ENCODE measurements at regions not wholly inside any gene's neighbourhood (a gene's known extent, or its start where the extent isn't known, plus 50 kb on each side); places are given as distances from the start of the nearest gene placed in this dataset.

GRCh38 chr5:124901081-124901480 lies 154.6 kb upstream of the ZNF608 start:
- CTCF ChIA-PET = no interaction called here
- BruUV-seq (replicated peaks) = no TSS peak
- no peaks in the 10 kb centered on the region for H3K27me3 Mint-ChIP-seq (ENCODE audit: unreplicated experiment)
- no peak for DNase-seq
- H3K4me3 Mint-ChIP-seq (ENCODE audit: low read depth, unreplicated experiment) = no peak overlapping the region
- intact Hi-C loops (cut with micrococcal nuclease; ENCODE audit: unreplicated experiment) = no loop called here
- H3K36me3 Mint-ChIP-seq (ENCODE audit: insufficient read depth, unreplicated experiment) = no peaks in the 10 kb centered on the region
- H3K27ac Mint-ChIP-seq (ENCODE audit: unreplicated experiment) = no peak overlapping the region
- H3K4me1 Mint-ChIP-seq (ENCODE audit: low read depth, unreplicated experiment) = peaks cover 12% of the 10 kb centered on the region
- no peaks in the 10 kb centered on the region for H3K9me3 Mint-ChIP-seq (ENCODE audit: low read depth, unreplicated experiment)
- no peak for TF ChIP-seq CTCF (IDR thresholded peaks at IDR 0.05; ENCODE audit: unreplicated experiment)

GRCh38 chr5:124902097-124902821 lies 155.8 kb upstream of the ZNF608 start:
- no peak overlapping the region for H3K4me3 Mint-ChIP-seq (ENCODE audit: low read depth, unreplicated experiment)
- H3K9me3 Mint-ChIP-seq (ENCODE audit: low read depth, unreplicated experiment) = no peaks in the 10 kb centered on the region
- no TSS peak for BruUV-seq (replicated peaks)

GRCh38 chr5:124905256-124906130 lies 159.1 kb upstream of the ZNF608 start:
- H3K36me3 Mint-ChIP-seq (ENCODE audit: insufficient read depth, unreplicated experiment) = no peaks in the 10 kb centered on the region
- no peak overlapping the region for H3K27ac Mint-ChIP-seq (ENCODE audit: unreplicated experiment)
- CTCF ChIA-PET = no interaction called here
- H3K9me3 Mint-ChIP-seq (ENCODE audit: low read depth, unreplicated experiment) = no peaks in the 10 kb centered on the region
- H3K27me3 Mint-ChIP-seq (ENCODE audit: unreplicated experiment) = no peaks in the 10 kb centered on the region
- intact Hi-C loops (cut with micrococcal nuclease; ENCODE audit: unreplicated experiment) = loop anchor here (5.0 kb wide), 2 partner anchors 163 to 243 kb away; no protein-coding TSS in a partner anchor
- H3K4me1 Mint-ChIP-seq (ENCODE audit: low read depth, unreplicated experiment) = peaks cover 46% of the 10 kb centered on the region
- no TSS peak for BruUV-seq (replicated peaks)
- TF ChIP-seq CTCF (IDR thresholded peaks at IDR 0.05; ENCODE audit: unreplicated experiment) = no peak
- DNase-seq = no peak
- no peak overlapping the region for H3K4me3 Mint-ChIP-seq (ENCODE audit: low read depth, unreplicated experiment)

More at GRCh38 chr5:124902097-124902821, 155.8 kb upstream of the ZNF608 start:
- no peak overlapping the region for H3K27ac Mint-ChIP-seq (ENCODE audit: unreplicated experiment)
- CTCF ChIA-PET = interaction anchor here (0.6 to 1.6 kb wide), 3 partner anchors 14 to 508 kb away, joined by 3 to 4 read pairs (median 4); no protein-coding TSS in a partner anchor
- intact Hi-C loops (cut with micrococcal nuclease; ENCODE audit: unreplicated experiment) = no loop called here
- TF ChIP-seq CTCF (IDR thresholded peaks at IDR 0.05; ENCODE audit: unreplicated experiment) = no peak
- H3K36me3 Mint-ChIP-seq (ENCODE audit: insufficient read depth, unreplicated experiment) = no peaks in the 10 kb centered on the region
- H3K4me1 Mint-ChIP-seq (ENCODE audit: low read depth, unreplicated experiment) = peaks cover 24% of the 10 kb centered on the region
- peak; percentile 37 for DNase-seq
- H3K27me3 Mint-ChIP-seq (ENCODE audit: unreplicated experiment) = no peaks in the 10 kb centered on the region

- Mint-ChIP-seq H3K4me1 (ENCODE audit: low read depth, unreplicated experiment) (peaks cover 46% of the 10 kb centered on the region), H3K9me3 (ENCODE audit: low read depth, unreplicated experiment) (no peaks in the 10 kb centered on the region), H3K4me3 (ENCODE audit: low read depth, unreplicated experiment) (no peak overlapping the region), H3K36me3 (ENCODE audit: insufficient read depth, unreplicated experiment) (no peaks in the 10 kb centered on the region), H3K27me3 (ENCODE audit: unreplicated experiment) (no peaks in the 10 kb centered on the region), H3K27ac (ENCODE audit: unreplicated experiment) (peak overlapping the region; percentile 17)
- DNase-seq = peak; percentile 13
- CTCF ChIA-PET = no interaction called here
- intact Hi-C loops (cut with micrococcal nuclease; ENCODE audit: unreplicated experiment) = loop anchor here (5.0 kb wide), 2 partner anchors 164 to 244 kb away; no protein-coding TSS in a partner anchor
- no peak for TF ChIP-seq CTCF (IDR thresholded peaks at IDR 0.05; ENCODE audit: unreplicated experiment)
- no TSS peak for BruUV-seq (replicated peaks)
Measured at GRCh38 chr5:124906339-124907097, 160.1 kb upstream of the ZNF608 start.
